NCI-H2171 treated with DMSO at 0.1 percent for 48 hours (cell line): ENCODE measurements at regions not wholly inside any gene's neighbourhood (a gene's known extent, or its start where the extent isn't known, plus 50 kb on each side); places are given as distances from the start of the nearest gene placed in this dataset.

Source experiments
- DNase-seq: peaks from one replicate; lab custom pipeline; 2025; lab: John Stamatoyannopoulos, UW

GRCh38 chr2:19035238-19035637 lies 323.2 kb downstream of the OSR1 start:
- DNase-seq, result no peak

GRCh38 chr2:19033240-19033639 lies 325.2 kb downstream of the OSR1 start:
- DNase-seq, result no peak

- no peak for DNase-seq
Observed at GRCh38 chr2:19031642-19032041, 326.8 kb downstream of the OSR1 start.

- DNase-seq, result no peak
Observed at GRCh38 chr2:19029655-19030054, 328.8 kb downstream of the OSR1 start.

- DNase-seq, result no peak
Observed at GRCh38 chr2:19028587-19029375, 329.6 kb downstream of the OSR1 start.

- no peak for DNase-seq
Observed at GRCh38 chr2:19027626-19028025, 330.8 kb downstream of the OSR1 start.

GRCh38 chr2:19026261-19026660 lies 332.2 kb downstream of the OSR1 start:
- no peak for DNase-seq

- no peak for DNase-seq
Observed at GRCh38 chr2:19022334-19022733, 336.1 kb downstream of the OSR1 start.

- DNase-seq, result no peak
Observed at GRCh38 chr2:19021721-19022120, 336.7 kb downstream of the OSR1 start.

- DNase-seq, result no peak
Observed at GRCh38 chr2:19021100-19021476, 337.3 kb downstream of the OSR1 start.

- DNase-seq, result no peak
Observed at GRCh38 chr2:19020144-19021099, 338.0 kb downstream of the OSR1 start.

GRCh38 chr2:19009510-19009909 lies 348.9 kb downstream of the OSR1 start:
- no peak for DNase-seq

GRCh38 chr2:19003554-19003953 lies 354.9 kb downstream of the OSR1 start:
- no peak for DNase-seq

- DNase-seq, result no peak
Observed at GRCh38 chr2:19000776-19001175, 357.6 kb downstream of the OSR1 start.

- DNase-seq, result no peak
Observed at GRCh38 chr2:18999198-18999597, 359.2 kb downstream of the OSR1 start.

GRCh38 chr2:18998491-18998890 lies 359.9 kb downstream of the OSR1 start:
- DNase-seq, result no peak

- DNase-seq, result no peak
Observed at GRCh38 chr2:18993756-18994338, 364.6 kb downstream of the OSR1 start.

GRCh38 chr2:18991177-18992168 lies 366.9 kb downstream of the OSR1 start:
- DNase-seq, result peak; percentile 92

GRCh38 chr2:18988631-18989232 lies 369.7 kb downstream of the OSR1 start:
- no peak for DNase-seq

GRCh38 chr2:18987592-18988073 lies 370.8 kb downstream of the OSR1 start:
- peak; percentile 47 for DNase-seq

- no peak for DNase-seq
Observed at GRCh38 chr2:18987016-18987415, 371.4 kb downstream of the OSR1 start.
